ENCODE measurements at regions not wholly inside any gene's neighbourhood (a gene's known extent, or its start where the extent isn't known, plus 50 kb on each side); places are given as distances from the start of the nearest gene placed in this dataset.

DNA sequence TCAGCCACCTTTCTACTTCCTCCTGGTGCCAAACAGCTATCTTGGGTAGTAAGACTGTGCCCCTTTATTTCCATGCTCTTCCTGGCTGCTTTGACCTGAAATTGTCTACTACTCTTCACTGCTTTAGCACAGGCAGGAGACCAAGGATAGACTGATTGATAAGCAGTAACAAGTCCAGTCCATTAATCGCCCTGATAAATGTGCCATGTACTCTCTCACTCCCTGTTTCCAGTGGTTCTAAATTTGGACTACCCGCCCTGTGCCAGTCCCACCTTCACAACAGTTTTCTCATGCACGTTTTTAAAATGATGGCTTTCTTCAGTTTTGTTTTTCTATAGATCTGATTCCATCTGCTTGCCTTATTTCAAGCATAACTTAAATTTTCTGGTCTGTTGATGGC, 189.6 kb upstream of the RBMS1 start:
- DNase-seq: no peak

DNA sequence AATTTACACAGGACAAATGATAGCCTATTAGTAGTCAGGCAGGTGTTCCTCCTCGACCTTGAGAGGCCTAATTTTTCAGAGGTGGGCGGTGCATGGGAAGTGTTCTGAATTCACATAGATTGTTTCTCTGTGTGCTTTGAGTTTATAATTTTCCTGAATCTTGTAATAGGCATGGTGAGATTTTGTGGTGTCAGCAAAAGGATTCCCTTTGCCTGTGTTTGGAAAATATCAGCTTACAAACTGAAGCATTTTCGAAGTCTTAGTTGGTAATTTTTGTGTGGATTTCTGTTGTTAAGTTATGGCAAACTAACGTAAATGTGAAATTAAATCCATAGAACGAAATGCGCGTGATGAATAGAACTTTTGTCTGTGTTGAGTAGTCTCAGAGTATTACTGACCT, 194.0 kb upstream of the RBMS1 start:
- DNase-seq: no peak

DNA sequence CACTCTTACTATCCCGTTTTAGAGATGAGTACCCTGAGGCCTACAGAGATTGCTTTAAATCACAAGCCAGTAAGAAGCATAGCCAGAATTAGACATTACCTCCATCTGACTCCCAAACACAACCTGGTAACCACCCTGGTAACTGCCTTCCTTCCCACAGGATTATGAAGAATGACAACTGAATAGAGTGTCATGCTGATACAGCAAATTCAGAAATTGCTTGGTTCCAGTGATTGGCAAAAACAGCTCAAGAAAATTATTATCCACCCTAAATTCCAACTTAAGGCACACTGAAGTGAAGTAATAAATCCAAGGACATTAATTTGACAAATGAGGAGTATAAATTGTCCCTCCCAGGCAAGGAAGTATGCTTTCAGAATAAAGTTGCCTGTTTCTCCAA, 195.8 kb upstream of the RBMS1 start:
- DNase-seq: no peak

DNA sequence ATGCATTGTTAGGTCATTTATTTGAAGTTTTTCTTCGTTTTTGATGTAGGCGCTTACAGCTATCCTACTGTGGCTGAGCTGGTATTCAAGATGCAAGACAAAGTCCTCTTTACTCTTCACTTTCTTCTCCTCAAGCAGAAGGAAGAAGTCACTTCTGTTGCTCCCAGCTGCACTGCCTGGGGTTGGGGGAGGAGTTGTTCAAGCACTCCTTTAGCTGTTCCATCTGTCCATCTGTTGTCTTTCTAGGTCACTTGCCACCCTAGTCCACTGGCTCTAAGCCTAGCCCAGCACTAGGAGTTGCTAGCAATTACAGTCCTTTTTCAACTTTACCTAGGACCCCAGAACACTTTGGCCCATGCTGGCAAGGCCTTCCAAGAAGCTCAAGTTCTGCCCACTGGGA, 200.6 kb upstream of the RBMS1 start:
- DNase-seq: no peak

DNA sequence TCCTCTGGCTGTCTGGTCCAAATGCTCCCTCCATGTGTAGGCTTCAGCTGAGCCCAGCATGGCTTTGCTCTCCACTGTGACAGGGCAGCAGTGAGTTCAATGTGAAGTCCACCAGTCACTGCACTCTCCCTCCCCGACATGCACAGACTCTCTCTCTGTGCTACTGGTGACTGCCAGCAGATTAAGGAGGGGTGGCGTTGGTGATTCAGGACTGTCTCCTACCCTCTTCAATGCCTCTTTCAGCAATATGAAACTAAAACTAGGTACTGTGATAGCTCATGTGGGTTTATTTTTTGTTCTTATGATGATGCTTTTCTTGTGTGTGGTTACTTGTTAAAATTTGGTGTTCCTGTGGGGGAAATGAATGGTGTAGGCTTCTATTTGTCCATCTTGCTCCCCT, 201.0 kb upstream of the RBMS1 start:
- no peak for DNase-seq

DNA sequence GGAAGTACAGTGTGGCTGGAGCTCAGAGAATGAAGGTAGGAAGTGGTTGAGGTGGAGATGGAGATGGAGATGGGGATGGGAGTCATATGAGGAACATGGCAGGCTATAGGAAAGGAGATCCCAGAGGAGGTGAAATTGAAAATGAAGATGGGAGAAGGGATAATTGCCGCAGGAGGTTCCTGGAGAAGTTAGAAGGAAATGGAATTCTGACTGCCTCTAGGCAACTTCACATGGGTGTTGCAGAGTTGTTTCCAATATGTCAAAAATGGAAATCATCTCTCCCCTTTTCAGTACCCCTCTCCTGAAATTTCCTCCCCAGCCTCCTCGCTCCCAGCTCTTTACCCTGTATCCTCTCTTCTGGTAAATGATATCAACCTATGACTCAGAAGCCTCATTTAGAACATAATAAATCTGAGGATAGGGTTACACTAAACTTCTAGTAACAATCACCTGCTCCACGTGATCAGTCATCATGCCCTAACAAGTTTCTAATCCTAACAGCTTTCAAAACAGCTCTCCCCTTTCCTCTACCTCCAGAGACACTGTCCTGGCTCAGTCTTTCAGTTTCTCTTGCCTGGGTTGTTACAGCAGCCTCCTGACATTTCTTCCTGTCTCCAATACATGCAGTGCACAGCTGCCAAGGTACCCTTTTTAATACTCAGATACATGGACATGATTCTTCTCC, 201.9 kb upstream of the RBMS1 start:
- no peak for DNase-seq

DNA sequence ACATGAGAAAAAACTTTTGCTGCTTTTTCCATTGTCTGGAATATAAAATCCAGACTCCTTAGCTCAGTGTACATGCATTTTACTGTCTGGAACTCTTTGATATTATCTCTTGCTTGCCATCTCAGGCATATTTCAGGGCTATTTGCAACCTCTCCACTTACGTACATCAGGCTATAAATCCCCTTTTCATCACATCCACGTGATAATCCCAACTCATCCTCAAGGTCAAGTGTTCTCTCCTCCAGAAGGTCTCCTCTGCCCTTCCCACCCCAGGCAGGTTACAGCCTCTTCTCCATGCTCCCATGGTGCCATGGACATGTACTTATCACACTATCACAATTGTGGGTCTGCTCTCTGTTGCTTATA, 202.5 kb upstream of the RBMS1 start:
- no peak for DNase-seq

DNA sequence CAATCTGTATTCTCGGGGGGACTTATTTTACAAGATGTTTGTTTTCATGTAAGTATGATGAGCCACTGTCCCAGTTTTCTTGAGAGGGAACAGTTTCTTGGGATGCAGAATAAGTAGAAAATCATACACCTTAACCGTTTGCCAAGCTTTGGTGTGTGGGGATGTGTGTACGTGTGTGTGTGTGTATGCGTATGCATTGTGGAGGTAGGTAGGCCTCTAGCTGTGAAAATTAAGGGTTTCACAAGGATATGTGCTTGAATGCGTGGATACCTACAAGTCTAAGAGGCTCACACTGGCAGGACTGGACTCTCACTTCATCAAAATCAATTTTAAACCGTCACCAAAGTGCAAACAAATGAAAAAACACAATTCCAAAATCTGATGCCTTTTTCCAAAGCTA, 204.2 kb upstream of the RBMS1 start:
- DNase-seq: no peak

DNA sequence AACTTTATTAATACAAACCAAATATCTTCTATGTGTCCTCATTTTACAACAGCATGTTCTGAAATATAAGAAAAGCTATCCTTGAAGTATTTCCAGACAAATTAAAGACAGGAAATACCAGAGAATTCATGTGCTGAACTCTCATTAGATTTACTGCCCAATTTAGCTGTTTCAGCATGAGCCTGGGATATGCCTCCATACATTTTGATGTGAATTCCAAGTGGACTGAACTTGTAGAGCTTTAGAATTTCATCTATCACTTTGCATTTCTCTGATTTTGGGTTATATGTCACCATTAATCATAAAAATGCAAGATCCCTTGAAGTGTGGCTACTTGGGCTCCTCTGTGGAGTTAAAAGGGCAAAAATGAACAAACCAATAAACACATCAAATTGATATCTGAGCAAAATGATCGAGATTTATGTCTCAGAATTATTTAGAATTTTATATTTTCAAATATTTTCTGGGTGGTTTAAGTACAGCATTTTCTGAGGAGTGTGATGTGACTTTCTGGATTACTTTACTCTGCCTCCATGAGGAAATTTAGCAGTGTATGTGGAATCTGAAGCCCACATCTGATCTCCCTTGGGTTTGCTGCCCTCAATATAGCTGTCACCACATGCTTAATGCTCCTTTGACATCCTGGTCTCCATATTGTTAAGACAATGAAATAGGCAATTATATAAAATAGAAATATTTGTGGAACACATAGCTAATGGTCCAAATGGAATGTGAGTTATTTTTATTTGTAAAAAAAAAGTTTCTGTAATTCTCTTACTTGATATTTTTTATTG, 206.6 kb upstream of the RBMS1 start:
- no peak for DNase-seq

DNA sequence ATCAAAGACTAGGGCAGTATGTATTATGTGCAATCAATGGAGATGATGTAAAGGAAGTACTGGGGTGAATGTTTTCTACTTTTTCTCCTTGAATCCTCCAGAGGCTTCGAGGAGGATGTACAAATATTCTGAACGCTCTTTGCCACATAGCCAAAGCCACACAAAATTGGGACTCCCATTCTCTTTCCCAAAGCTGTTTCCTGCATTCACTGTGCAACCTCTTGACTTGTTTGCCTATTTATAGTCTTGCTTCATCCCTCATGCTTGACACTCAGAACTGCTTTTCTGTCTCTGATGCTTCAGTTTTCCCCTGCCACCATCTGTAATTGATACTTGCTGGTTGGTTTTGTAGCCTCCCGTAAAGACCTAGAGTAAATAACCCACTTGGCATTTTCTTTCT, 208.2 kb upstream of the RBMS1 start:
- no peak for DNase-seq

DNA sequence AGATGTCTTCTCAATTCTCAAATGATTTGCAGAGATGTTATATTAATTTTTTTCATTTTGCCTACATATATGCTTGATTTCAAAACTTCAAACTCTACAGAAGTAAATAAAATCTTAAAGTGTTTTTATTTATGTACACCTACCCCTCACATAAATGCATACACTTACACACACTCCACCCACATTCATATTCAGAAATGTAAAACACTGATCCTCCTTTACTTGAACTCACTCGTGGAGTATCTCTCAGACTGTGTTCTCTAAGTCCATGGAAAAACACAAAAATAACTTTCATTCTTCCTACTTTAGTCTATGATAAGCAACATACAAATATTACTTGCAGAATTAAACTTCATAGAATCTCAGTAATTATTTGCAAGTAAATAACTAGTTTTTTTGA, 209.1 kb upstream of the RBMS1 start:
- DNase-seq: no peak

DNA sequence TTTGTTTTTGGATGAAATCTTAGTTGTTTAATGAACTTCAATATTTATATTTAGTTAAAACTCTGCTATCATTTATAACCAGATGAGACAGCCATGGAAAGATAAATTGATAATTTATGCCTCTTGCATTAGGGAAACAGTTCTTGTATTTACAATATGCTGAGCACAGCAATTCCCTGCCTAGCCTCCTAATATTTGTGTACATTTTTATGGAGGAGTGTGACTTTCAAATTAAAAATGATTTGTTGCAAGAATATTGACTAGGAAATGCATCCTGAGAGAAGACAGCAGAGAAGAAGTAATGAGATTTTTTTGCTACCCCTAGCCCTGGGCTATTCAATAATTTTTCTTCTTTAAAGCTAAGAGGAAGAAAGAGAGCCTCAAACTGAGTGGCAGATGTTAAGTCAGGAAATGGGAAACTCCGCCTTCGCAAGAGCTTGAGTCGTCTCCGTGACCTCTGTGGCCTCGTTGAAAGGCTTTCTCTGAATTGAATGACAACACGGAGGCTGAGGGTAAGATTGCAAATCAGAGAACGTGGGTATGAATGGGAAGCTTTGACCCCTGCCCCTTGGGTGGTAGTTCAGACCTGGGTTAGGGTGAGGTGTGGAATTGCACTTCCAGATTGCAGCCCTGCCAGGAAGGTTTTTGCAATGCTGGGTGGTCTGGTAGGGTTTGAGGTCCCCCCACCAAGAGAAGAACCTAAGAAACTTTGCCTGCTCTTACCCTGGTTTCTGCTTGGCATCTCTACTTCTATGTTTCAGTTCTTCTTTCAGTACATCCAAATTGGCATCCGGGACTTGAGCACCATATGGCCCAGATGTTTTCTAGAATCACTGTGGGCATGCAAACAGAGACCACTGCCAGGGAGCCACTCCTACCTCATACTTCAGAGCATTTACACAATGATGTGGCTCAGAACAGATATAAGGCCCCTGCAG, 210.3 kb upstream of the RBMS1 start:
- no peak for DNase-seq

DNA sequence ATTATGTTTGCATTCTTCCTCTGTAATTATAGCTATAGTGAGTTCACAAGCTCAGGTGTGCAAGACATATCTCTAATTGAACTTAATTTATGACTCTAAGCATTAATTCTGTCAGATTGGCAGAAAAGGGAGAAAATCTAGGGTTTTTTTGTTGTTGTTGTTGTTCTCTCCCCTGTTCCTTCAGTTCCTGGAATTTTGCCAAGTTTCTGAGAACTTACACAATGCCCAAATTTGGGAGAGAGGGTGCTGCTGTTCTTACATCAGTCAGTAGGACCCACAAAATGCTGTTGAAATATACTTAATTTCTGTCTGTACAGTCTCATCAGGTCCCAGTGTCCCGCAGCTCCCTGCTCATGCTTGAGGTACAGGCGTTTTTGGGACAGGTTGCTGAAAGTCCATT, 221.8 kb upstream of the RBMS1 start:
- DNase-seq: no peak

DNA sequence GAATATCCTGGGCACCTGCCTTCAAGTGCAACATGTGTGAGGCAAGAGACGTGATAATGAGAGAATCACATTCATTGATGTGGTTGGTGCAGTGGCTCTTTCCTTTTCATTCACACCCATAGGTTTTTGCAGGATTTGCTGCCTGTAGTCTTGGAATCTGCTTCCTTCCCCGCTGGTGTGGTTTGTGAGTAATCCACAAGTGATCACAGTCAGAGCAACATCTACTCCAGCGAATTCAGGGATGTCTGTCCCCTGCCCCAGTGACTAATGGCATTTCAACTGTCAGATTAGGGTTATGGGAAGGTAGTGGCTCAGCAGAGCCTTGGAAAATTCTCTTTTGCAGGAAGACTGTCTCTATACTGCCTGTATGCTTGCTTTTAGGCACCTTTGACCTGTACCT, 225.5 kb upstream of the RBMS1 start:
- no peak for DNase-seq

DNA sequence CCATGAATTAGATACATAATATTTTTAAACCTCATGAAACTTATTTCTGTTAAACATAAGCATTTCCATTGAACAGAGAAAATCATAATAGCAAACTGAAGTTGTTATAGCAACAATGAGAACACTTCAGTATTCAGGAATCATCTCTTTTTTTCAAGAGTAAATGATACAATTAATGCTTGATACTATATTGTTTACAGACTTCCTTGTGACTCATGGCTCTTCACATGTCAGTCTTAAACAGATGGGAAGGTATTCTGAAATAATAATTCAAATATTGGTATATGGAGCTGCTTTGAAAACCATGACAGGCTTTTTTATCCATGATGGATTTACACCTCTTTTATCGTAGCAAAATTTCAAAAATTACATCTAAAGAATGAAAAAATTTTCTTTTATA, 226.5 kb upstream of the RBMS1 start:
- no peak for DNase-seq

DNA sequence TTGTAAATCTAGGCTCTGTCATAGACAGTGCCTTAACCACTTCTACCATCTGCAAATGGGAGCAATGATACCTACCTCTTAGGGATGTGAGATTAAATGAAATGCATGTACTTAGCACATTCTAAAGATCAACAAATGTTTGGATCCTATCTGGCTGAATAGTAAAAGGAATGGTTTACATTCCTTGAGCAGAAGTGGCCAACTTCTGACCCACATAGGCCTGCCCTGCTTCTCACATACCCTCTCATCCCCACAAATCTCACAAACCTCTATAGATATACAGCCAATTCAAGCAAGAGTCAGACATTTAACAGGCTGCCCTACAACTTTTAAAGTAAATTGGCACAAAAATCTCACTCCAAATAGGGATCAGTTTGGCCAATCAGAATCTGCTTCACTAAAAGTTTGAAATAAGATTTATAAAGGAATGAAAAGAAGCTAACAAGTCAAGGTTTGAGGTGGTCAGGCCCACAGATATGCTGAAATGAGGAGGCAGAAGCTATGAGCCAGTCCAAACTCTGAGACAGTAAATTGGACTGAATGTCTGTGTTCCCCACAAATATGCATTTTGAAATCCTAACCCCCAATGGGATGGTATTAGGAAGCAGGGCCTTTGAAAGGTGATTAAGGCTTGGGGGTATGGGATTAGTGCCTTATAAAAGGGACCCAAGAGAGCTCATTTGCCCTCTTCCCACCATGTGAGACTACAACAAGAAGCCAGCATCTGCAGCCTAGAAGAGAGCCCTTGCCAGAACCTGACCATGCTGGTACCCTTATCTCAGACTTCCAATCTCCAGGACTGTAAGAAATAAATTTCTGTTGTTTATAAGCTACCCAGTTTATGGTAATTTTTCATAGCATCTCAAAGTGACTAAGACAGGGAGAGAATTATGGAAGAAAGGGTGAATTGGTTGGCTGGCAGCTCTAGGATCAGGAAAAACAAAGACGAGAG, 227.8 kb upstream of the RBMS1 start:
- no peak for DNase-seq

DNA sequence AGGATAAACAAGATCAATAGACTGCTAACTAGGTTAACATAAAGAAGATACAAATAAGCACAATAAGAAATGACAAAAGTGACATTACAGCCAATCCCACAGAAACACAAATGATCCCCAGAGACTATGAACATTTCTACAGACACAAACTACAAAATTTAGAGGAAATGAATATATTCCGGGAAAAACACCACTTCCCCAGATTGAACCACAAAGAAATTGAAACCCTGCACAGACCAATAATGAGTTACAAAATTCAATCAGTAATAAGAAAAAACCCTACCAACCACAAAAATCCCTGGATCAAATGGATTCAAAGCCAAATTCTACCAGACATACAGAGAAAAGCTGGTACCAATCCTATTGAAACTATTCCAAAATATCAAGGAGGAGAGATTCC, 232.4 kb upstream of the RBMS1 start:
- no peak for DNase-seq

DNA sequence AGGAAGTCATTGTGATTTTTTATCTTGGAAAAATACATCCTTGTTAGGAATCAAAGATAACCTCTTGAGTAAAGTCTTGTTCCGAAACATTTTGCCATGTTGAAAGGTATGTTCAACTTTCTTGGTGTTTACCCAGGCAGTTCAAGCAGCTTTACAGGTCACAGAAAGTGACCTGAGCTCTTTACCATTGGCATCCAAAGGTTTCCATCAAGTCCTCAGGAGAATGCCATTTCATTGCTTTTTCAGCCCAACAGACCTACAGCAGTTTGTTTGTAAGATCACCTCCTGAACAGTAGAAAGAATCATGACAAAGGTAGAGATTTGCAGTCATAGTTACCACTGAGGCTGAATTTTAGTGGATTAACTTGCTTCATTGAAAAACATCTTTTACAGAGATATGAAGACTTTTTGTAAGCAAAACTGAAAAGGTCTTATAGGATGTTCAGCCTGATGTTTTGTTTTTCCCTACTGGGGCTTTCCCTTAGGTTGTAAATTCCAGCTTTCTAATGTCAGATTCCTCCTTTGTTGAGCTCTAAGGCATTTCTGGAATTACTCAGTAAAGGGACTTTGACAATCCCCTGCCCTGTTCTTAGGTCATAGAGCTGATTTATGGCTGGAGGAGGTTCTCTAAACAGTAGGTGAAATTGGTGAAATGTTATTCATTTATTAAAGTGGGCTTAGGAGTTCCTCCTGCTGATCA, 236.8 kb upstream of the RBMS1 start:
- DNase-seq: no peak

DNA sequence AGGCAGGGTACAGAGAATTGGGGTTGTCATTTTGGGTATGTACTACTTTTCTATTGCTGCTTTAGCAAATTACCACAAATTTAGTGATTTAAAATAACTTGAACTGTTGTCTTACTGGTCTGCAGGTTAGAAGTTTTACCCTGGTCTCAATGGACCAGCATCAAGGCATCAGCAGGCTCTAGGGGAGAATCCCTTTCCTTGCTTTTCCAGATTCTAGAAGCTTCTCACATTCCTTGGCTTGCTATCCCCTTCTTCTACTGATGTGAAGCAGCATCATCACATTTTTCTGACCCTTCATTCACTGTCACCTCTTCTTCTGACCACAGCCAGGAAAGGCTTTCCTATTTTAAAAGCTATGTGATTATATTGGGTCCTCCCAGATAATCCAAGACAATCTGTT, 237.8 kb upstream of the RBMS1 start:
- no peak for DNase-seq

DNA sequence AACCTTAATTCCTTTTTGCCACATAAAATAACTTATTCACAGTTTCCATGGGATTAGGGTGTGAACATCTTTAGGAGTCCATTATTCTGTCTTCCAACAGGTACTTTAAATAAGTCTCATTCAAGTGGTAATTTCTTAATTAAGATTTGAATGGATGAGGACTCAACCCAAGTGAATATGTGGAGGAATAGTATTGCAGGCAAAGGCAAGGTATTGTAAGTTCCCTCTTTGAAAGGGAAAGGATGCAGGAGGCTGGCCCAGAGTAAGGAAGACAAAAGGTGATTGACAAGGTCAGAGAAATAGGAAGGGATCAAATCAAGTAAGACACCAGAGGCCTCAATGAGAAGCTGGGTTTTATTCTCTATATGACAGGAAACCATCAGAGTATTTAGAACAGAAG, 238.2 kb upstream of the RBMS1 start:
- no peak for DNase-seq

DNA sequence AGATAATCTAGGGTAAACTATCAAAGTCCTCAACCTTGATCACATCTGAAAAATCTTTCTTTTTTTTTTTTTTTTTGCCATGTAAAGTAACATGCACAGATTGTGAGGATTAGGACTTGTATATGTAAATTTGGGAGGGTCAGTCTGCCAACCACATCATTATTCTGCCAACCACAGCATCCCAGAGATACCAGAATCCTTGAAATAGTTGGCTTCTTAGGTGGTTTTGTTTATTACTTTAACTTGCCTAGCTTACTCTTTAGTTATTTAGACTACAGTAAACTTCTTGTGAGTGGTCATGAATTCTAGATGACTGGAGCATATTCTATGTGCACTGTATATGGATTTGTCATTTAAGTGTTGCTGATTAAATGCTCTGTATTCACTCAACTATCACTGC, 242.1 kb upstream of the RBMS1 start:
- DNase-seq: no peak

Measured in NCI-H1048 (cell line).